GM12864 (cell line): ENCODE measurements at regions not wholly inside any gene's neighbourhood (a gene's known extent, or its start where the extent isn't known, plus 50 kb on each side); places are given as distances from the start of the nearest gene placed in this dataset.

ENCODE experiments used
- DNase-seq: peaks from one replicate; pipeline ENCODE4 v3.0.0-alpha.2; 2011; ENCODE audit warnings: low read depth
- H3K4me3 ChIP-seq: 2 replicates; pipeline ENCODE4 v1.5.1; 2011; ENCODE audit warnings: mild to moderate bottlenecking, low read depth, low read length, control low read depth
- TF ChIP-seq, protein P1 (sequence below): IDR thresholded peaks from 2 replicates; pipeline ENCODE4 v1.5.1; 2011; ENCODE audit warnings: low read depth, mild to moderate bottlenecking, moderate library complexity, low read length, control low read depth, inconsistent platforms; ENCODE audit errors: missing control alignments

- TF ChIP-seq, protein P1, sequence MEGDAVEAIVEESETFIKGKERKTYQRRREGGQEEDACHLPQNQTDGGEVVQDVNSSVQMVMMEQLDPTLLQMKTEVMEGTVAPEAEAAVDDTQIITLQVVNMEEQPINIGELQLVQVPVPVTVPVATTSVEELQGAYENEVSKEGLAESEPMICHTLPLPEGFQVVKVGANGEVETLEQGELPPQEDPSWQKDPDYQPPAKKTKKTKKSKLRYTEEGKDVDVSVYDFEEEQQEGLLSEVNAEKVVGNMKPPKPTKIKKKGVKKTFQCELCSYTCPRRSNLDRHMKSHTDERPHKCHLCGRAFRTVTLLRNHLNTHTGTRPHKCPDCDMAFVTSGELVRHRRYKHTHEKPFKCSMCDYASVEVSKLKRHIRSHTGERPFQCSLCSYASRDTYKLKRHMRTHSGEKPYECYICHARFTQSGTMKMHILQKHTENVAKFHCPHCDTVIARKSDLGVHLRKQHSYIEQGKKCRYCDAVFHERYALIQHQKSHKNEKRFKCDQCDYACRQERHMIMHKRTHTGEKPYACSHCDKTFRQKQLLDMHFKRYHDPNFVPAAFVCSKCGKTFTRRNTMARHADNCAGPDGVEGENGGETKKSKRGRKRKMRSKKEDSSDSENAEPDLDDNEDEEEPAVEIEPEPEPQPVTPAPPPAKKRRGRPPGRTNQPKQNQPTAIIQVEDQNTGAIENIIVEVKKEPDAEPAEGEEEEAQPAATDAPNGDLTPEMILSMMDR = no peak
These were observed 49.6 kb upstream of the KIF2A start for GRCh38 chr5:62256161-62257019.

More at GRCh38 chr5:62256161-62257019, 49.6 kb upstream of the KIF2A start:
- DNase-seq = no peak
- no peak overlapping the region; the same call in 1 of the 2 replicates for H3K4me3 ChIP-seq
